ENCODE measurements at regions not wholly inside any gene's neighbourhood (a gene's known extent, or its start where the extent isn't known, plus 50 kb on each side); places are given as distances from the start of the nearest gene placed in this dataset.

- peaks cover 0 to 23% of the 10 kb centered on the region in 2 donors for H3K9me3 ChIP-seq (ENCODE audit: control insufficient read depth in 1 of 2, low read length in 2 of 2)
- H3K36me3 ChIP-seq (ENCODE audit: control insufficient read depth in 1 of 2, insufficient read depth in 2 of 2, low read length in 2 of 2): no peaks in the 10 kb centered on the region
- H3K27me3 ChIP-seq (ENCODE audit: low read depth, low read length): no peaks in the 10 kb centered on the region
- H3K27ac ChIP-seq (ENCODE audit: low read length): no peak overlapping the region
- no peak overlapping the region for H3K4me3 ChIP-seq (ENCODE audit: low read depth in 1 of 2, low read length in 2 of 2)
- no peaks in the 10 kb centered on the region for H3K4me1 ChIP-seq (ENCODE audit: control insufficient read depth in 1 of 2, insufficient read depth in 2 of 2, low read length in 2 of 2)
Observed at GRCh38 chr12:70110085-70110484, 133.1 kb upstream of the CNOT2 start.

GRCh38 chr12:70117670-70118069 lies 125.6 kb upstream of the CNOT2 start:
- H3K9me3 ChIP-seq (ENCODE audit: control insufficient read depth in 1 of 2, low read length in 2 of 2): peaks cover 0 to 7% of the 10 kb centered on the region in 2 donors
- no peaks in the 10 kb centered on the region for H3K27me3 ChIP-seq (ENCODE audit: low read depth, low read length)
- H3K36me3 ChIP-seq (ENCODE audit: control insufficient read depth in 1 of 2, insufficient read depth in 2 of 2, low read length in 2 of 2): no peaks in the 10 kb centered on the region
- H3K4me3 ChIP-seq (ENCODE audit: low read depth in 1 of 2, low read length in 2 of 2): no peak overlapping the region
- H3K27ac ChIP-seq (ENCODE audit: low read length): no peak overlapping the region
- H3K4me1 ChIP-seq (ENCODE audit: control insufficient read depth in 1 of 2, insufficient read depth in 2 of 2, low read length in 2 of 2): no peaks in the 10 kb centered on the region

GRCh38 chr12:70120970-70121369 lies 122.3 kb upstream of the CNOT2 start:
- Histone ChIP-seq H3K36me3 (ENCODE audit: control insufficient read depth in 1 of 2, insufficient read depth in 2 of 2, low read length in 2 of 2) (no peaks in the 10 kb centered on the region), H3K27me3 (ENCODE audit: low read depth, low read length) (no peaks in the 10 kb centered on the region), H3K9me3 (ENCODE audit: control insufficient read depth in 1 of 2, low read length in 2 of 2) (no peaks in the 10 kb centered on the region), H3K27ac (ENCODE audit: low read length) (no peak overlapping the region), H3K4me1 (ENCODE audit: control insufficient read depth in 1 of 2, insufficient read depth in 2 of 2, low read length in 2 of 2) (no peaks in the 10 kb centered on the region), H3K4me3 (ENCODE audit: low read depth in 1 of 2, low read length in 2 of 2) (no peak overlapping the region)

- Histone ChIP-seq H3K9me3 (ENCODE audit: control insufficient read depth in 1 of 2, low read length in 2 of 2) (no peaks in the 10 kb centered on the region), H3K4me3 (ENCODE audit: low read depth in 1 of 2, low read length in 2 of 2) (no peak overlapping the region), H3K4me1 (ENCODE audit: control insufficient read depth in 1 of 2, insufficient read depth in 2 of 2, low read length in 2 of 2) (no peaks in the 10 kb centered on the region), H3K27me3 (ENCODE audit: low read depth, low read length) (no peaks in the 10 kb centered on the region), H3K27ac (ENCODE audit: low read length) (no peak overlapping the region), H3K36me3 (ENCODE audit: control insufficient read depth in 1 of 2, insufficient read depth in 2 of 2, low read length in 2 of 2) (no peaks in the 10 kb centered on the region)
Observed at GRCh38 chr12:70121562-70121961, 121.7 kb upstream of the CNOT2 start.

- H3K27me3 ChIP-seq (ENCODE audit: low read depth, low read length): no peaks in the 10 kb centered on the region
- no peaks in the 10 kb centered on the region for H3K9me3 ChIP-seq (ENCODE audit: control insufficient read depth in 1 of 2, low read length in 2 of 2)
- H3K4me3 ChIP-seq (ENCODE audit: low read depth in 1 of 2, low read length in 2 of 2): no peak overlapping the region
- H3K4me1 ChIP-seq (ENCODE audit: control insufficient read depth in 1 of 2, insufficient read depth in 2 of 2, low read length in 2 of 2): no peaks in the 10 kb centered on the region
- no peak overlapping the region for H3K27ac ChIP-seq (ENCODE audit: low read length)
- no peaks in the 10 kb centered on the region for H3K36me3 ChIP-seq (ENCODE audit: control insufficient read depth in 1 of 2, insufficient read depth in 2 of 2, low read length in 2 of 2)
Observed at GRCh38 chr12:70122804-70123203, 120.4 kb upstream of the CNOT2 start.

- Histone ChIP-seq H3K4me1 (ENCODE audit: control insufficient read depth in 1 of 2, insufficient read depth in 2 of 2, low read length in 2 of 2) (no peaks in the 10 kb centered on the region), H3K27ac (ENCODE audit: low read length) (no peak overlapping the region), H3K27me3 (ENCODE audit: low read depth, low read length) (no peaks in the 10 kb centered on the region), H3K36me3 (ENCODE audit: control insufficient read depth in 1 of 2, insufficient read depth in 2 of 2, low read length in 2 of 2) (no peaks in the 10 kb centered on the region), H3K4me3 (ENCODE audit: low read depth in 1 of 2, low read length in 2 of 2) (no peak overlapping the region), H3K9me3 (ENCODE audit: control insufficient read depth in 1 of 2, low read length in 2 of 2) (peaks cover 0 to 3% of the 10 kb centered on the region in 2 donors)
Observed at GRCh38 chr12:70149013-70149412, 94.2 kb upstream of the CNOT2 start.

GRCh38 chr12:70149665-70150064 lies 93.6 kb upstream of the CNOT2 start:
- Histone ChIP-seq H3K27ac (ENCODE audit: low read length) (no peak overlapping the region), H3K36me3 (ENCODE audit: control insufficient read depth in 1 of 2, insufficient read depth in 2 of 2, low read length in 2 of 2) (no peaks in the 10 kb centered on the region), H3K9me3 (ENCODE audit: control insufficient read depth in 1 of 2, low read length in 2 of 2) (peaks cover 0 to 4% of the 10 kb centered on the region in 2 donors), H3K4me3 (ENCODE audit: low read depth in 1 of 2, low read length in 2 of 2) (no peak overlapping the region), H3K27me3 (ENCODE audit: low read depth, low read length) (no peaks in the 10 kb centered on the region), H3K4me1 (ENCODE audit: control insufficient read depth in 1 of 2, insufficient read depth in 2 of 2, low read length in 2 of 2) (no peaks in the 10 kb centered on the region)

- Histone ChIP-seq H3K27me3 (ENCODE audit: low read depth, low read length) (no peaks in the 10 kb centered on the region), H3K27ac (ENCODE audit: low read length) (no peak overlapping the region), H3K9me3 (ENCODE audit: control insufficient read depth in 1 of 2, low read length in 2 of 2) (peaks cover 0 to 8% of the 10 kb centered on the region in 2 donors), H3K4me1 (ENCODE audit: control insufficient read depth in 1 of 2, insufficient read depth in 2 of 2, low read length in 2 of 2) (no peaks in the 10 kb centered on the region), H3K36me3 (ENCODE audit: control insufficient read depth in 1 of 2, insufficient read depth in 2 of 2, low read length in 2 of 2) (no peaks in the 10 kb centered on the region), H3K4me3 (ENCODE audit: low read depth in 1 of 2, low read length in 2 of 2) (no peak overlapping the region)
Observed at GRCh38 chr12:70150230-70150629, 93.0 kb upstream of the CNOT2 start.

GRCh38 chr12:70151993-70152392 lies 91.2 kb upstream of the CNOT2 start:
- H3K4me3 ChIP-seq (ENCODE audit: low read depth in 1 of 2, low read length in 2 of 2): no peak overlapping the region
- H3K27me3 ChIP-seq (ENCODE audit: low read depth, low read length): no peaks in the 10 kb centered on the region
- peaks cover 5 to 9% of the 10 kb centered on the region in 2 donors for H3K9me3 ChIP-seq (ENCODE audit: control insufficient read depth in 1 of 2, low read length in 2 of 2)
- H3K27ac ChIP-seq (ENCODE audit: low read length): no peak overlapping the region
- no peaks in the 10 kb centered on the region for H3K4me1 ChIP-seq (ENCODE audit: control insufficient read depth in 1 of 2, insufficient read depth in 2 of 2, low read length in 2 of 2)
- H3K36me3 ChIP-seq (ENCODE audit: control insufficient read depth in 1 of 2, insufficient read depth in 2 of 2, low read length in 2 of 2): no peaks in the 10 kb centered on the region

- no peak overlapping the region for H3K4me3 ChIP-seq (ENCODE audit: low read depth in 1 of 2, low read length in 2 of 2)
Observed at GRCh38 chr12:70154087-70154638, 89.1 kb upstream of the CNOT2 start.

GRCh38 chr12:70154960-70155589 lies 88.2 kb upstream of the CNOT2 start:
- Histone ChIP-seq H3K4me3 (ENCODE audit: low read depth in 1 of 2, low read length in 2 of 2) (no peak overlapping the region), H3K4me1 (ENCODE audit: control insufficient read depth in 1 of 2, insufficient read depth in 2 of 2, low read length in 2 of 2) (no peaks in the 10 kb centered on the region), H3K27ac (ENCODE audit: low read length) (no peak overlapping the region), H3K27me3 (ENCODE audit: low read depth, low read length) (no peaks in the 10 kb centered on the region), H3K36me3 (ENCODE audit: control insufficient read depth in 1 of 2, insufficient read depth in 2 of 2, low read length in 2 of 2) (no peaks in the 10 kb centered on the region), H3K9me3 (ENCODE audit: control insufficient read depth in 1 of 2, low read length in 2 of 2) (peaks cover 5 to 9% of the 10 kb centered on the region in 2 donors)

More at GRCh38 chr12:70154087-70154638, 89.1 kb upstream of the CNOT2 start:
- Histone ChIP-seq H3K27me3 (ENCODE audit: low read depth, low read length) (no peaks in the 10 kb centered on the region), H3K9me3 (ENCODE audit: control insufficient read depth in 1 of 2, low read length in 2 of 2) (peaks cover 5 to 9% of the 10 kb centered on the region in 2 donors), H3K36me3 (ENCODE audit: control insufficient read depth in 1 of 2, insufficient read depth in 2 of 2, low read length in 2 of 2) (no peaks in the 10 kb centered on the region), H3K4me1 (ENCODE audit: control insufficient read depth in 1 of 2, insufficient read depth in 2 of 2, low read length in 2 of 2) (no peaks in the 10 kb centered on the region), H3K27ac (ENCODE audit: low read length) (no peak overlapping the region)

GRCh38 chr12:70157099-70157498 lies 86.1 kb upstream of the CNOT2 start:
- H3K27me3 ChIP-seq (ENCODE audit: low read depth, low read length): no peaks in the 10 kb centered on the region
- no peaks in the 10 kb centered on the region for H3K36me3 ChIP-seq (ENCODE audit: control insufficient read depth in 1 of 2, insufficient read depth in 2 of 2, low read length in 2 of 2)
- H3K4me3 ChIP-seq (ENCODE audit: low read depth in 1 of 2, low read length in 2 of 2): no peak overlapping the region
- peaks cover 5 to 13% of the 10 kb centered on the region in 2 donors for H3K9me3 ChIP-seq (ENCODE audit: control insufficient read depth in 1 of 2, low read length in 2 of 2)
- no peak overlapping the region for H3K27ac ChIP-seq (ENCODE audit: low read length)
- no peaks in the 10 kb centered on the region for H3K4me1 ChIP-seq (ENCODE audit: control insufficient read depth in 1 of 2, insufficient read depth in 2 of 2, low read length in 2 of 2)
